Fibroblast of skin of abdomen (primary cell): ENCODE measurements at regions not wholly inside any gene's neighbourhood (a gene's known extent, or its start where the extent isn't known, plus 50 kb on each side); places are given as distances from the start of the nearest gene placed in this dataset.
"Not testable (repeated sequence)": the region's sequence is repeated elsewhere in the genome, so short reads cannot be mapped to it uniquely, and the experiment has no call there.

Experiments
- DNase-seq: peaks from one replicate; pipeline ENCODE4 v3.0.0-alpha.2; 2013

- DNase-seq = not testable (repeated sequence)
Observed at GRCh38 chr2:91523751-91524150, 2832.3 kb downstream of the RPIA start.

DNA sequence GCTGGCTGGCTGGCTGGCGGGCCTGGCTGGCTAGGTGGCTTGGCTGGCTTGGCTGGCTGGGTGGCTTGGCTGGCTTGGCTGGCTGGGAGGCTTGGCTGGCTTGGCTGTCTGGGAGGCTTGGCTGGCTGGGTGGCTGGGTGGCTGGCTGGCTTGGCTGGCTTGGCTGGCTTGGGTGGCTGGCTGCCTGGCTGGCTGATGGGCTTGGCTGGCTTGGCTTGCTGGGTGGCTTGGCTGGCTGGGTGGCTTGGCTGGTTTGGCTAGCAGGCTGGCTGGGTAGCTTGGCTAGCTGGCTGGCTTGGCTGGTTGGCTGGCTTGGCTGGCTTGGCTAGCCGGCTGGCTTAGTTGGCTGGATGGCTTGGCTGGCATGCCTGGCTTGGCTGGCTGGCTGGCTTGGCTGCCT lies 2834.1 kb downstream of the RPIA start:
- DNase-seq = not testable (repeated sequence)

DNA sequence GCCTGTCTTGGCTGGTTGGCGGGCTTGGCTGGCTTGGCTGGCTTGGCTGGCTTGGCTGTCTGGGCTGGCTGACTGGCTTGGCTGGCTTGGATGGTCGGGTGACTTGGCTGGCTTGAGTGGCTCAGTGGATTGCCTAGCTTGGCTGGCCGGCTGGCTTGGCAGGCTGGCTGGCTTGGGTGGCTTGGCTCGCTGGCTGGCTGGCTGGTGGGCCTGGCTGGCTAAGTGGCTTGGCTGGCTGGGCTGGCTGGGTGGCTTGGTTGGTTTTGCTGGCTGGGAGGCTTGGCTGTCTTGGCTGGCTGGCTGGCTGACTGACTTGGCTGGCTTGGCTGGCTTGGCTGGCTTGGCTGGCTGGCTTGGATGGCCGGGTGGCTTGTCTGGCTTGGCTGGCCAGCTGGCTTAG lies 2834.6 kb downstream of the RPIA start:
- not testable (repeated sequence) for DNase-seq

DNA sequence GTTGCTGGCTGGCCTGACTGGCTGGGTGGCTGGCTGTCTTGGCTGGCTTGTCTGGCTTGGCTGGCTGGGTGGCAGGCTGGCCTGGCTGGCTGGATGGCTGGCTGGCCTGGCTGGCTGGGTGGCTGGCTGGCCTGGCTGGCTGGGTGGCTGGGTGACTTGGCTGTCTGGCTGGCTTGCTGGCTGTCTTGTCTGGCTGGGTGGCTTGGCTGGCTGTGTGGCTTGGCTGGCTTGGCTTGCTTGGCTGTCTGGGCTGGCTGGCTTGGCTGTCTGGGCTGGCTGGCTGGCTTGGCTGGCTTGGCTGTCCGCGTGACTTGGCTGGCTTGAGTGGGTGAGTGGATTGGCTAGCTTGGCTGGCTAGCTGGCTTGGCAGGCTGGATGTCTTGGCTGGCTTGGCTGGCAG lies 2835.6 kb downstream of the RPIA start:
- not testable (repeated sequence) for DNase-seq

GRCh38 chr2:91527491-91528031 lies 2836.1 kb downstream of the RPIA start:
- DNase-seq = not testable (repeated sequence)

GRCh38 chr2:91528361-91528760 lies 2836.9 kb downstream of the RPIA start:
- DNase-seq = not testable (repeated sequence)

DNA sequence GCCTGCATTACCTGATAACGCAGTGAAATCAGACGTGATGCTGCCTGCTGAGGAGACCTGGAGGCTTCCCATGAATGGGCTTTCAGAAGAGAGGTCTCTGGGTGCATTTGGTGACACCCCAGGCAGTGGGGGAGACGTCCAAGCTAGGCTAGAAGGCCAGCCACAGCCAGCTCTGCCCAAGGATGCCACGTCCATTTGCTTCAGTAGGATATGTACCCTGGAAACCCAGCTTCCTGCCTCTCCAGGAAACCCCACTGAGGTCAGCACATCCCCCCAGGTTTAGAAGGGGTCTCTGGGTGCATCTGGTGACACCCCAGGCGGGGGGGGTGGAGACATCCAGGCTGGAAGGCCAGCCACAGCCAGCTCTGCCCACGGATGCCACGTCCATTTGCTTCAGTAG lies 2844.6 kb downstream of the RPIA start:
- not testable (repeated sequence) for DNase-seq

GRCh38 chr2:91536549-91537263 lies 2845.2 kb downstream of the RPIA start:
- not testable (repeated sequence) for DNase-seq

GRCh38 chr2:91549316-91549715 lies 2857.8 kb downstream of the RPIA start:
- DNase-seq = not testable (repeated sequence)

DNA sequence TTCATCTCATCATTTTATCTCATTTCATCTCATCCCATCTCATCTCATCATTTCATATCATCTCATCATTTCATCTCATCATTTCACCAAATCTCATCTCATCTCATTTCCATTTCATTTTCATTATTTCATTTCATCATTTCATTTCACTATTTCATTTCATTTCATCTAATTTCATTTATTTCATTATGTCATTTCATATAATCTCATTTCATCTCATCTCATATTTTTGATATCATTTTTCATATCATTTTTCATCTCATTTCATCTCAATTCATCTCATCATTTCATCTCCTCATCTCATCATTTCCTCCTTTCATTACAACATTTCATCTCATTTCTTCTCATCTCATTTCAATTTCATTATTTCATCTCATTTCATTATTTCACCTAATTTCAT lies 2866.8 kb downstream of the RPIA start:
- DNase-seq = not testable (repeated sequence)

GRCh38 chr2:91559269-91559668 lies 2867.8 kb downstream of the RPIA start:
- DNase-seq = not testable (repeated sequence)

DNA sequence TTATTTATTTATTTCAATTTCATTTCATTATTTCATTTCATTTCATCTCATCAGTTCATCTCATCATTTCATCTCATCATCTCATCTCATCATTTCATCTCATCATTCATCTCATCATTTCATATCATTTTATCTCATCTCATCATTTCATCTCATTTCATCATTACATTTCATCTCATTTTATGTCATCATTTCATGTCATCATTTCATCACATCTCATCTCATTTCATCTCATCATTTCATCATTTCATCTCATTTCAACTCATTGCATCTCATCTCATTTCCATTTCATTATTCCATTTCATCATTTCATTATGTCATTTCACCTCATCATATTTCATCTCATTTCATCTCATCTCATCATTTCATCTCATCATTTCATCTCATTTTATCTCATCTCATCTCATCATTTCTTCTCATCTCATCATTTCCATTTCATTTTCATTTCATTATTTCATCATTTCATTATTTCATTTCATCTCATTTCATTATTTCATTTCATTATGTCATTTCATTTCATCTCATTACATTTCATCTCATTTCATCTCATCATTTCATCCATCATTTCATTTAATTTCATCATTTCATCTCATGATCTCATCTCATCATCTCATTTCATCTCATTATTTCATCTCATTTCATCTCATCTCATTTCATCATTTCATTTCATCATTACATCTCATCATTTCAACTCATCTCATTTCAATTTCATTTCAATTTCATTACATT lies 2868.6 kb downstream of the RPIA start:
- not testable (repeated sequence) for DNase-seq

- DNase-seq = not testable (repeated sequence)
Observed at GRCh38 chr2:91562184-91562583, 2870.7 kb downstream of the RPIA start.

DNA sequence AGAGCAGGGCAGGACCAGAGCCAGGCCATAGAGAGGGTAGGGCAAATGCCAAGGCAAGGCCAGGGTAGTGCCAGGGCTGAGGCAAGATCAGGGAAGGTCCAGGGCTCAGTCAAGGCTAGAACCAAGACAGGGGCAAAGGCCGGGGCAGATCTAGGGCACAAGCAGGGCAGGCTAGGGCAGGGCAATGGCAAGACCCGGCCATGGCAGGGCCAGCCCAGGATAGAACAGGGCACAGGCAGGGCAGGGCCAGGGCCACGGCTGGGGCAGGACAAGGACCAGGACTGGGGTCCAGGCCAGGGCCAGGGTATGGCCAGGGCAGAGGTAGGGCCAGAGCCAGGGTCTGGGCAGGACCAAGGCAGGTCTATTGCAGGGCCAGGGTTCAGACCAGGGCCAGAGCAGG lies 2873.2 kb downstream of the RPIA start:
- DNase-seq = not testable (repeated sequence)

- not testable (repeated sequence) for DNase-seq
Observed at GRCh38 chr2:91565689-91566430, 2874.4 kb downstream of the RPIA start.

GRCh38 chr2:91566611-91567010 lies 2875.1 kb downstream of the RPIA start:
- not testable (repeated sequence) for DNase-seq

GRCh38 chr2:91567546-91568335 lies 2876.3 kb downstream of the RPIA start:
- not testable (repeated sequence) for DNase-seq

DNA sequence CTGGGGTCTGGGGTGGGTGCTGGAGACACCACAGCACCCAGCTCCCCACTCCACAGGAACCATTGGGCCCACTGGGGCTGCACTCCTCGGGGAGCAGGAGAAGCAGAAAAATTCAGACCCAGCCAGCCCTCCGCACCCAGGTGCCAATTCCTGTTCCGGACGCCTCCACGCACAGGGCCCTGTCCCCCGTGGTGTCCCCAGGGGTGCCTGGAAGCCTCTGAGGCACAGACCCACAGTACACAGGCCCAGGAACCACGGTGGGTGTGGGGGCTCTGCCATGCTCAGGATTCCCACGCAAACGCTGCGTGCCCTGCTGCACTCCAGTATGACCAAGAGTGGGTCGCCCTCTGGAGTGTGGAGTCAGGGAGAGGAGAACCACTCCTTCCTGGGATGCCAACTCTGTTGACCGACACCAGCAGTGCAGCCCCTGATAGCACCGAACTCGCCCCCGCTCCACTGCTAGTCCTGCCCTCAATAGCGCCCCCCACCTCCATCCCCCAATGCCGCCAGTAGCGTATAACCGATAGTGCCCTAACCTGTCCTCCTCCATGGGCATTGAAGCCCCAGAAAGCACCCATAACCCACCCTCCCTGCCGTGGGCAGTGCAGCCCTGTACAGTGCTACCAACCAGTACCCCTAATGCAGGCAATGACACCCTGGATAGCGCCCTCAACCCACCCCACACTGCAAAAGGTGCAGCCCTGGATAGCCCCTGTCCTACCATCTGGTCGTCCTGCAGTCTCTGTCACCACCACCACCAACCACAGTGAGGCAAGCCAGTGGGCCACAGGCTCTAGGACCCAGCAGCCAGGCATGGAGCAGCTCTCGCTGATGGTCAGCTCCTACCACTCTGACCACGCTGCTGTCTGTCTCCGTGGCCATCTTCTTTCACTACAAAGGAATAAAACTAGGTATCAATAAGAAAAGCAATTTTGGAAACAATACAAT lies 2877.2 kb downstream of the RPIA start:
- not testable (repeated sequence) for DNase-seq

- DNase-seq = peak; percentile 14
Observed at GRCh38 chr2:91571239-91571923, 2879.9 kb downstream of the RPIA start.

- not testable (repeated sequence) for DNase-seq
Observed at GRCh38 chr2:91573018-91573417, 2881.5 kb downstream of the RPIA start.
